ENCODE measurements at regions not wholly inside any gene's neighbourhood (a gene's known extent, or its start where the extent isn't known, plus 50 kb on each side); places are given as distances from the start of the nearest gene placed in this dataset.

DNA sequence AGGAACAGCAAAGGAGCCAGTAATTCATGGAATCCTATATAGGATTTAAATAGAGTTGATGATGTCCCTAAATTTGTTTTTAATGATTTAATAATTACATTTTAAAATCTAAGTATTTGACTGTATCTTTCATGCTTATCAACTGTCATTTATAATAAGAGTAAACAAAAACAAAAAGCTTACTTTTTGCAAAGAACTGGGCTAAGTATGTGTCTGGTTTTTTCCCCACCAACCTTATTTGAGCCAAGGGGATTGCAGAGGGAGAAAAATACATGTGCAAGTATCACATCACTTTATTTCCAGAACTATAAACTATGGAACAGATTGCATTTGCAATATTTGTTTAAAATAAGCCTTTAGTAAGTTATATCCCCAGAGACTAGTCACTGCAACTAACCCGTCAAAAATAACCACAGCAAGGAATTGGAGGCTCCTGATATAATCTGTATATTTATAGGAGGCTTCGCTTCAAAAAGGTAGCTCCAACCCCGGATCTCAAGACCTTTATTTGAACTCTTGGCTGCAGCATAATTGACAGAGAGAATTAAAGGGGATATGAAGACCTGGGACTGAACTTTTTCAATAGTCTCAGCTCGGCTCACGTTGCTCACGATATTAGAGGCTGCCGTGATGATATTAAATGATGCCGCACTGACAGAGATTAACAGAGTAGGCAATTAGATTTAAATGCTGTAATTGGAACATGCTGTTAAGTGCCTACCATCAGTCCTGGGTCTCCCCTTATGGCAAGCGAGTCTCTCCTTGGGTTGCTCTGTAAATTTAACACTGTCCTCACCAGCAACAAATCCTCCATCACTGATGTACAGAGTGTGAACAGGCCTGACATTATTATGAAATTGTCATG lies 329.1 kb upstream of the NFIA start:
- no peak for DNase-seq (ENCODE audit: low spot score in 2 of 2)
- no peak for FAIRE-seq

- FAIRE-seq (no peak), DNase-seq (ENCODE audit: low spot score in 2 of 2) (no peak)
Observed at GRCh38 chr1:60751306-60751705, 331.1 kb upstream of the NFIA start.

DNA sequence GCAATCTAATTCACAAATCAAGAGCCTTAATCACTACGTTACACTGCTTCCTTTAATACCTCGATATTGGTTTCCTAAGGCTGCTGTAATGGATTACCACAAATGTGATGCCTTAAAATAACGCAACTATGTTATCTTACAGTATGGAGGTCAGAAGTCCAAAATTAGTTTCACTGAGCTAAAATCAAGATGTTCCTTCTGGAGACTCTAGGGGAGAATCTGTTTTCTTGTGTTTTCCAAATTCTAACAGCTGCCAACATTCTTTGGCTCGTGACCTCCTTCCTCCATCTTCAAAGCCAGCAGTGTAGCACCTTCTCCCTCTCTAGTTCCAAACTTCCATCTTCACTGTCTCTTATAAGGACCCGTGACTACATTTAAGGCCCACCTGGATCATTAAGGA lies 335.0 kb upstream of the NFIA start:
- FAIRE-seq: no peak

DNA sequence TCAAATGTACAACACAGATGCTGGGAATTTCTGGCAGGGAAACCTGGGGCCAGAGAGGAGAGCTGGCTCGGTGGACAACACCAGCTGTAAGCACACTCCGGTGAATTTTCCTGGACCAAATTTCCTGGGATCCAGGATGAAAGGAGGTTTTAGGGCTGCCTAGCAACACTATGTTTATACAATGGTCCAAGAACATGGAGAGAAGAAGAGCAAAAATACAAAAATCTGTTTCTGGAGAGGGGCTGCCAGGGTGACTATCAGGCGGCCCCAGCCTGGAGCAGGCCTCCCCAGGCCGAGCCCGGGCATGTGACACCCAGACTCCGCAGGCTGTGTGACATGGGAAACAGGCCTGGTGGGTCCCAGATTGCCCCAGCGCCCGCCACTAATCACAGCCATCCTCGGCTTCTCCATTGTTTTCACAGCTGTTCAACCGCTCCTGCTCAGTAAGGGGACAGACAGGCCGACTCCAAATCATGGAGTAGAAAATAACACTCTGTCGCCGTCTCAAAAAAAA lies 336.0 kb upstream of the NFIA start:
- FAIRE-seq (no peak), DNase-seq (ENCODE audit: low spot score in 2 of 2) (peak in 1 of 2 donors; percentile 10)

More for the DNA sequence above, 335.0 kb upstream of the NFIA start:
- no peak for DNase-seq (ENCODE audit: low spot score in 2 of 2)

DNA sequence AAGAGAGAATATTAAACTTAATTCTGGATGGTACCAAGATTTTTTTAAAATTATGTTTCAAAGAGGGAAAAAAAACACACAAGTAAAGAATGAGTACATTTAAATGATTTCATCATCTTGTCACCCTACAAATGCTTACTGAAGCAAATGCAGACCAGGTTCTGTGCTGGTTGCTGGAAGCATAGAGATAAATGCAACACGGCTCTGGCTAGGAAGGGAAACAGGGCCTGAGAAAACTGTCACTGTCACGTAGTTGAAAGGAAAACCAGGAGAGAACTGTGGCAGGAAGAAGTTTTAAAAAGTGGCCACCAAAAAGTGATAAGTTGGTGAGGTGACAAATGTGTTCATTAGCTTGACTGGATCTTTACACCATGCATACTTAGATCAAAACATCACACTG lies 336.9 kb upstream of the NFIA start:
- DNase-seq (ENCODE audit: low spot score in 2 of 2): no peak
- no peak for FAIRE-seq

- FAIRE-seq (no peak), DNase-seq (ENCODE audit: low spot score in 2 of 2) (no peak)
Observed at GRCh38 chr1:60742339-60742738, 340.0 kb upstream of the NFIA start.

GRCh38 chr1:60740154-60740553 lies 342.2 kb upstream of the NFIA start:
- DNase-seq (ENCODE audit: low spot score in 2 of 2): no peak
- no peak for FAIRE-seq

DNA sequence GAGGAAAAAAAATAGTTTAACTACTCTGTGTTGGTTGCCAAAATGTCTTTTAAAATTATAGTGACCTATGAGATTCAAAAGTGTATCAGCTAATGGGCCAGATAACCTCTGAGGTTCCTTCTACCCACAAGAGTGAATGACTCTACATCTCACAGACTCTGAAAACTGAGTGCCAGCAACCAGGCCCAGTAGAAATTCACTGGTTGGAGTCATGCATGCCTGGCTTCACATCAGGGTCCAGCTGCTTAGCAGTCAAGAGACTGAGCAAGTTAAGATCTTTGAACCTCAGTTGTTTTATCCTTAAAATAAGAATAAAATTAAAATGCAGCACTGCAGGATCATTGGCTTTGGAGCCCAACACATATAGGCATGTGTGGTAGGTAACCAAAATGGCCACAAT lies 342.6 kb upstream of the NFIA start:
- FAIRE-seq (no peak), DNase-seq (ENCODE audit: low spot score in 2 of 2) (no peak)

DNA sequence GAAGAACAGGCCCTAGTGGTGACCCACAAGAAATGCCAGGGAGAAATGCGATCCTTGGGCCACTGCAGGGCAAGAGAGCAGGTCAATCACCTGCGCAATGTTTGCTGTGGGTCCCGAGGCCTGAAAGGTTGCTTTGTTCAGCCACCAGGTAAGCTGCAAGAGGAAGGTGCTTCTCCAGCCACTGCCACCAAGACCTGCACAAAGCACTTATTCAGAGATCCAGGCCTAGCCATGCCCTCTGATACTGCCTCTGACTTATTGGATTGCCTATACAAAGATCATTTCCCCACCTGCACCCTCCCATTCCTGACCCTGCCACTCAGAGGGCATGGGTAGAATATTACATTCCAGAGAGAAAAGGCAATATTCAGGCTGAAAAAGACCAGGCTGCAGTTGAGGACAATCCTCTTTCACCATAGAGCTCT lies 349.4 kb upstream of the NFIA start:
- DNase-seq (ENCODE audit: low spot score in 2 of 2) (no peak), FAIRE-seq (no peak)

- FAIRE-seq: no peak
- DNase-seq (ENCODE audit: low spot score in 2 of 2): no peak
Observed at GRCh38 chr1:60731321-60731720, 351.0 kb upstream of the NFIA start.

DNA sequence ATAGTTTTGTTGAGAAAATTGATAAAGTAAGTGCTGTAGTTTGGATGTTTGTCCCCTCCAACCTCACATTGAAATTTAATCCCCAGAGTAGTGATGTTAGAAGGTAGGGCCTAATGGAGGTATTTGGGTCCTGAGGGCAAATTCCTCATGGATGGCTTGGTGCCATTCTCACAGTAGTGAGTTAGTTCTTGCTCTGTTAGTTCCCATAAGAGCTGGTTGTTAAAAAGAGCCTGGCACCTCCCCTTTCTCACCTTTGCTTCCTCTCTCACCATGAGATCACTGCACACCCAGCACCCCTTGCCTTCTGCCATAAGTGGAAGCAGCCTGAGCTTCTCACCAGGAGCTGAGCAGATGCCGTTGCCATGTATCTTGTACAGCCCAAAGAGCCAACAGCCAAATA lies 354.8 kb upstream of the NFIA start:
- DNase-seq (ENCODE audit: low spot score in 2 of 2): no peak
- no peak for FAIRE-seq

DNA sequence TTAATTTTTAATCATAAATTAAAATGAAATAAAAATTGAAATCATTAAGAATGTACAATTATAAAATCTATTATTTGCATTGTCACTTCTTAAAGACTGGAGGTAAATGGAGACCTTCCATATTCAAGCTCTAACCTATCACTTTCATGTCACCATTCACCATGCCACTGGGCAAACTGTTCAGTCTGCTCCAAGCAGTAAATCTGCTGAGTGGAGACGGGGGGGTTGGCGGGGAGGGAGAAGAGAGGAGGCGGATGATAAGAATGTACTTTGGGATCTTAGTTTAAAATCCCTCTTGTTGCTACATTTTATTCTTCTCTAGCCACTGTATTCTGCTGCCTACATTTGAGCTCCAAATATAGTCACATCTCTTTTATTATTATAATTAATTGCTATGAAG lies 365.9 kb upstream of the NFIA start:
- no peak for DNase-seq (ENCODE audit: low spot score in 2 of 2)
- FAIRE-seq: no peak

- FAIRE-seq: no peak
- no peak for DNase-seq (ENCODE audit: low spot score in 2 of 2)
Observed at GRCh38 chr1:60715970-60716369, 366.4 kb upstream of the NFIA start.

DNA sequence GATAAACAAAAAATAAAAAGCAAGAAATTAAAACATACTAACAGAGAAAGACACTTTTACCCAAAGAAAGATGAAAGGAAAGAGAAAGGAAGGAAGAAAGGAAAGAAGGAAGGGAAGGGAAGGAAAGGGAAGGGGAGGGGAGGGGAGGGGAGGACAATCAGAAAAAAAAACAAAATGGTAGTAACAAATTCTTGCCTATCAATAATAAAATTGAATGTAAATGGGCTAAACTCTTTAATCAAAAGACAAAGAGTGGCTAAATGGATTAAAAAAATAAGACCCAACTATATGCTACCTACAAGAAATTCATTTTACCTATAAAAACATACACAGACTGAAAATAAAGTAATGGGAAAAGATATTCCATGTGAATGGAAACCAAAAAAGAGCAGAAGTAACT lies 372.9 kb upstream of the NFIA start:
- no peak for DNase-seq (ENCODE audit: low spot score in 2 of 2)

DNA sequence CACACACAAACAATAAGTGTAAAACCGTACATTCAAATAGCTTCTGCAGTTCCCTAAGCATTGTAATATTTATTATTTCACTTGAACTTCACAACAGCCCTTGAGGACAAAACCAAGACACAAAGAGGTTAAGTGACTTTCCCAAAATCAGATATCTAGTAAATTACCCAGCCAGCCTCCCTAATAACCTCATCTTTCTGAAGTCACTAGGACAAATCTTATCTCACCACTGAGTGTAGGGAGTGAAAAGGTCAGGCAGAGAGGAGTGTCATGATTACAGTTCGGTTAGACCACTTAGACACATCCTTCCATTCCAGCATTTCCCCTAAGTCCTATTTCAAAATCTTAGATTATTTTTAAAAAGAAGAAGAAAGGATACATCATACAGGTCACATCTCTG lies 377.3 kb upstream of the NFIA start:
- FAIRE-seq: no peak
- DNase-seq (ENCODE audit: low spot score in 2 of 2): no peak

More for the DNA sequence above, 372.9 kb upstream of the NFIA start:
- no peak for FAIRE-seq

GRCh38 chr1:60703155-60703554 lies 379.2 kb upstream of the NFIA start:
- no peak for DNase-seq (ENCODE audit: low spot score in 2 of 2)
- FAIRE-seq: no peak

DNA sequence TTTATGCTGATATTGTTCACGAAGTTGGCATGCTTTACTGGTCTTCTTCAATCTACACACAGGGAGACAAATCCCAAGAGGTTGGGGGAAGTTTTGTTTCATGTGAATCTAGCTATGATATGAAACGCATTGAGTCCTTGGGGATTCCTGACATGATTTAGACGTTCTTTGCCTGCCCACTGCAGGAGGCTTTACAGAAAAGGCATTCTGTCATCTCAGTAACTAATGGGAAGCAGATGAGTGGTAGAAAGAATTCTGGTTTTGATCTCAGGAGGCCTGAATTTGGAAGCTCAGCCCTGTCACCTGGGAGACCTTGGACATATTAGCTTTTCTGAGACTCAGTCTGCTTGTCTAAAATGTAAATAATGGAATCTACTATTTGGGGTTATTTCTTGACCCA lies 383.0 kb upstream of the NFIA start:
- FAIRE-seq (no peak), DNase-seq (ENCODE audit: low spot score in 2 of 2) (no peak)

DNA sequence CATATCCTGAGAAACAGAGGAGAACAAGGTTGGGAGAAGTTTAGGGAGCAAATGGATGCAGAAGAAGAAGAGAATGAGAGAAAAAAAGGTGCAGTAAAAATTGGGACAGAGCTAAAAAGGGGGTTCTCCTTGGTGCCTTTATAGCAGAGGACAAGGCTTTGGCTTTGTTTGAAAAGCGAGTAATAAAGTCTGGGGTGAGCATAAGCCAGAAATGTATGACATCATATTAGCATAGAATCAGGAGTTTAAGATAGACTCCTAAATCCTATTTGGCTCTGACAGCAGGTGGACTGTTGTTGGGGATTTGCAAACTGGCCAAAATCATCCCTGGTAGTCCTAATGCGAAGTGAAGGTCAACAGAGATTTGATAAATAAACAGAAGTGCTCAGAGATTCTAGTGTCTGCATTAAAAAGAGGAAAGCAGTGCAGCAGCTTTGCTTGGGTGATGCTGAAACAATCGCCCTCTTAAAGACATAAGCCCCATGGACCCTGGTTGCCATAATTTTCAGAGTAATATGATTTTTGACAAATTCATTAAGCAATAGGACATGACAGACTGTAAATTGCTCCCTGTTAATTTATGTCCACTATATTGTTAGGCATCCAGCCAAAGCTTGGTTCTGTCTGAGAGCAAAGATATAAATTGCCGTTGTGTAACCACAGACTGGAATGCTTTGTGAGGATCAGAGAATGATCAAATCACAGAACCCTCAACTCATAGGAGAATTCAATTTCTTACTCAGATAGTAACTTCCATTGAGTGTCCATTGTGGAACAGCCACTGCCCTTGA lies 385.0 kb upstream of the NFIA start:
- FAIRE-seq: no peak
- no peak for DNase-seq (ENCODE audit: low spot score in 2 of 2)

- FAIRE-seq (no peak), DNase-seq (ENCODE audit: low spot score in 2 of 2) (no peak)
Observed at GRCh38 chr1:60696512-60696911, 385.8 kb upstream of the NFIA start.

GRCh38 chr1:60695716-60696171 lies 386.6 kb upstream of the NFIA start:
- FAIRE-seq: no peak

DNA sequence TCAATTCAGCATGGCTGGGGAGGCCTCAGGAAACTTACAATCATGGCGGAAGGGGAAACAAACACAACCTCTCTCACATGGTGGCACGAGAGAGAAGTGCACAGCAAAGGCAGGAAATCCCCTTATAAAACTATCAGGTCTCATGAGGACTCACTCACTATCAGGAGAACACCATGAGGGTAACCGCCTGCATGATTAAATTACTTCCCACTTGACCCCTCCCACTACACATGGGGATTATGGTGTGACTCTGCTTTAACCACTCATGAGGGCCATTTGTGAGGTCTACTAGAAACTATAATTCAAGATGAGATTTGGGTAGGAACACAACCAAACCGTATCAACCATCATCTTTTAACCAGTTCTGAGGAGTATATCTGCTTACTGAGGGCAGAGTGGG lies 387.4 kb upstream of the NFIA start:
- FAIRE-seq (no peak), DNase-seq (ENCODE audit: low spot score in 2 of 2) (no peak)

More at GRCh38 chr1:60695716-60696171, 386.6 kb upstream of the NFIA start:
- DNase-seq (ENCODE audit: low spot score in 2 of 2): no peak
